ENCODE measurements at regions not wholly inside any gene's neighbourhood (a gene's known extent, or its start where the extent isn't known, plus 50 kb on each side); places are given as distances from the start of the nearest gene placed in this dataset.

DNA sequence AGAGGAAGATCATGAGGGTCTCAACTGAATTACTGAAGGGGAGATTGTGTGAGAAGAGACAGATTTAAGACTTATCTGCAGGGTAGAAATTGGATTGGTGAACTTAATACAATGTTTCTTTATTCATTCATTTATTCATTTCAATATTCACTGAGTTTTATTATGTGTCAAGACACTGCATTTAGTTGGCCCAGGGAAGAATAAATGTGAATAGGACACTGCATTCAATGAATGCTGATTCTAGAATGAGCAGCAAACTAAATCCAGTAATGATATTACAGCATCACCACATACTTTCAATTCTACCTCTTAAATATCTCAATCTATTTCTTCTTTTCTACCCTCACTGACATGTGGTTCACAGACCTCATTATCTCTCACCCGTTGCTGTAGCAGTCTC is 149.0 kb upstream of the TACR1 start:
- H3K4me2 ChIP-seq, result no peak overlapping the region
- TF ChIP-seq, protein P1, sequence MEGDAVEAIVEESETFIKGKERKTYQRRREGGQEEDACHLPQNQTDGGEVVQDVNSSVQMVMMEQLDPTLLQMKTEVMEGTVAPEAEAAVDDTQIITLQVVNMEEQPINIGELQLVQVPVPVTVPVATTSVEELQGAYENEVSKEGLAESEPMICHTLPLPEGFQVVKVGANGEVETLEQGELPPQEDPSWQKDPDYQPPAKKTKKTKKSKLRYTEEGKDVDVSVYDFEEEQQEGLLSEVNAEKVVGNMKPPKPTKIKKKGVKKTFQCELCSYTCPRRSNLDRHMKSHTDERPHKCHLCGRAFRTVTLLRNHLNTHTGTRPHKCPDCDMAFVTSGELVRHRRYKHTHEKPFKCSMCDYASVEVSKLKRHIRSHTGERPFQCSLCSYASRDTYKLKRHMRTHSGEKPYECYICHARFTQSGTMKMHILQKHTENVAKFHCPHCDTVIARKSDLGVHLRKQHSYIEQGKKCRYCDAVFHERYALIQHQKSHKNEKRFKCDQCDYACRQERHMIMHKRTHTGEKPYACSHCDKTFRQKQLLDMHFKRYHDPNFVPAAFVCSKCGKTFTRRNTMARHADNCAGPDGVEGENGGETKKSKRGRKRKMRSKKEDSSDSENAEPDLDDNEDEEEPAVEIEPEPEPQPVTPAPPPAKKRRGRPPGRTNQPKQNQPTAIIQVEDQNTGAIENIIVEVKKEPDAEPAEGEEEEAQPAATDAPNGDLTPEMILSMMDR (conservative IDR thresholded peaks at IDR 0.05; ENCODE audit: low read depth, low read length), result no peak
- no peaks in the 10 kb centered on the region for H3K4me1 ChIP-seq (ENCODE audit: low read depth, poor library complexity, severe bottlenecking)
- no peaks in the 10 kb centered on the region for H3K79me2 ChIP-seq (ENCODE audit: insufficient read depth, low read depth)
- H2AFZ ChIP-seq (ENCODE audit: low read depth), result no peak overlapping the region
- no peak overlapping the region for H3K4me3 ChIP-seq (IDR thresholded peaks at IDR 0.05; ENCODE audit: insufficient read depth, low read depth, low read length)
- no peak overlapping the region for H3K27ac ChIP-seq
- H3K36me3 ChIP-seq (ENCODE audit: insufficient read depth), result no peaks in the 10 kb centered on the region
- H4K20me1 ChIP-seq (ENCODE audit: insufficient read depth), result no peaks in the 10 kb centered on the region
- H3K9ac ChIP-seq, result no peak overlapping the region
- no peaks in the 10 kb centered on the region for H3K27me3 ChIP-seq (ENCODE audit: insufficient read depth, low read depth)

DNA sequence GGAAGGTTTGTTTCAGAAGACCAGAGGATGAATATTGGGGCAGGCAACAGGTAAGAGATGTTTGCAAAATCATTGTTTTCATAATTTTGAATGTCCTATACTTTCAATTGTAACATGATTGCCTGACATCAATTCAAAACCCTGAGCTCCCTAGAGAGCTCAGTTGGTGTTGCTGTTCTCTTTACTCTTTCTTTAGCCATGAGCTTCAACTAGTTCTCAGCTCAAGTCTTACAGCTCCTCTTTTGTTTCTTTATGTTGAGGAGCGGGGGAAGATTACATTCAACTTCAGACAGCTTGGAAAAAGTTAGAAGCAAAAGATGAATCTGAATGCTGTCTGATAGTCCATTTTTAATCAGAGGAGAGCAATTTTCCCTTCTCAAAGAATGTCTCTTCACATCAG is 144.8 kb upstream of the TACR1 start:
- Histone ChIP-seq H3K9ac (no peak overlapping the region), H3K4me1 (ENCODE audit: low read depth, poor library complexity, severe bottlenecking) (no peaks in the 10 kb centered on the region), H3K4me3 (IDR thresholded peaks at IDR 0.05; ENCODE audit: insufficient read depth, low read depth, low read length) (no peak overlapping the region), H3K27ac (no peak overlapping the region), H2AFZ (ENCODE audit: low read depth) (no peak overlapping the region), H3K79me2 (ENCODE audit: insufficient read depth, low read depth) (no peaks in the 10 kb centered on the region), H3K36me3 (ENCODE audit: insufficient read depth) (no peaks in the 10 kb centered on the region), H3K4me2 (no peak overlapping the region), H4K20me1 (ENCODE audit: insufficient read depth) (no peaks in the 10 kb centered on the region), H3K27me3 (ENCODE audit: insufficient read depth, low read depth) (no peaks in the 10 kb centered on the region)
- TF ChIP-seq, protein P1 (conservative IDR thresholded peaks at IDR 0.05; ENCODE audit: low read depth, low read length), result no peak

DNA sequence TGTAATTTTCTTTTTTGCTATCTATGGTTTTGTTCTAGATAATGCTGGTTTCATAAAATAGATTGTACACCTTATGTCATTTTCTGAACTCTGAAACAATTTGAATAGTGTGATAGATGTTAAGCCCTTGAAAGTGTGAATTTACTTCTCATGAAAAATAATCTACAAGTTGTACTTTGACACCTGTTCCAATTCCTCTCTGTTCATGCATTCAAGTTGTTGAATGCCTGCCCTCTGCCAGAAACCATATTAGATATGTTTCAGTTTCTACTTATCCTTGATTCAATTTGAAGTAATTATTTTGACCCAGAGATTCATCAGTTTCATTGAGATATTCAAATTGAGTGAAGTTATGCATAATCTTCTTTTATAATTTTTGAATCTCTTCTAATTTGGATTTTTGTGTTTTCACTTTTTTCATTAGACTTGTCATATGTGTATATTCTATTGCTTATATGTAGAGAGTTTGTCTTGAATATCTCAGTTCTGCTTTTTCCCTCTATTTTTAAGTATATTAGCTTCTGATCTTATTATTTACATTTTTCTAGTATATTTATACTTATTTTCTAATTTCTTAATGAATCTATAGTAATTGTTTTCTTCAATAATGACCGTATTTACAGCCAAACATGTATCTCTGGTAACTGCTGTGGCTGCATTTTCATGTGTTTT is 143.3 kb upstream of the TACR1 start:
- Histone ChIP-seq H3K4me2 (no peak overlapping the region), H3K27ac (no peak overlapping the region), H3K36me3 (ENCODE audit: insufficient read depth) (no peaks in the 10 kb centered on the region), H3K4me3 (IDR thresholded peaks at IDR 0.05; ENCODE audit: insufficient read depth, low read depth, low read length) (no peak overlapping the region), H4K20me1 (ENCODE audit: insufficient read depth) (no peaks in the 10 kb centered on the region), H3K27me3 (ENCODE audit: insufficient read depth, low read depth) (no peaks in the 10 kb centered on the region), H3K9ac (no peak overlapping the region), H3K4me1 (ENCODE audit: low read depth, poor library complexity, severe bottlenecking) (no peaks in the 10 kb centered on the region), H3K79me2 (ENCODE audit: insufficient read depth, low read depth) (no peaks in the 10 kb centered on the region), H2AFZ (ENCODE audit: low read depth) (no peak overlapping the region)
- TF ChIP-seq, protein P1 (conservative IDR thresholded peaks at IDR 0.05; ENCODE audit: low read depth, low read length), result no peak

DNA sequence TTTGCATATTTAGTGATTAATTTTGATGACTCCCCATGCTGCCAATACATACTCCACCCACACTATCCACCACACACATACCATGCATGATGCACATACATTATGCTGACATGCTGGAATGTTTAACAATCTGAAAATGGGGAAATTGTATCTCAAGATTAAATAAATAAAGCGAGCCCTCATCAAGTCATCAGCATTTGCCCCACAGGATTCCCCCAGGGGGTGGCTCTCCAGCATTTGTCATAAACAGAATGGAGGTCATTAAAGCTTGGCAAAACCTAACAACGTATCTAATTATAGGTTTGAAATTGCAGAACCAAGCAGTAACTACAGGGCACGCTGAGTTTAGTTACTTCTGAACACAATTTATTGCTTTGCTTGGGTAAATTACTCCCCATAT is 141.2 kb upstream of the TACR1 start:
- no peaks in the 10 kb centered on the region for H3K79me2 ChIP-seq (ENCODE audit: insufficient read depth, low read depth)
- no peak overlapping the region for H3K4me2 ChIP-seq
- H3K27me3 ChIP-seq (ENCODE audit: insufficient read depth, low read depth), result no peaks in the 10 kb centered on the region
- no peak overlapping the region for H3K27ac ChIP-seq
- no peaks in the 10 kb centered on the region for H4K20me1 ChIP-seq (ENCODE audit: insufficient read depth)
- TF ChIP-seq, protein P1 (conservative IDR thresholded peaks at IDR 0.05; ENCODE audit: low read depth, low read length), result no peak
- no peak overlapping the region for H3K4me3 ChIP-seq (IDR thresholded peaks at IDR 0.05; ENCODE audit: insufficient read depth, low read depth, low read length)
- H2AFZ ChIP-seq (ENCODE audit: low read depth), result no peak overlapping the region
- H3K36me3 ChIP-seq (ENCODE audit: insufficient read depth), result no peaks in the 10 kb centered on the region
- H3K9ac ChIP-seq, result no peak overlapping the region
- peaks cover 3% of the 10 kb centered on the region for H3K4me1 ChIP-seq (ENCODE audit: low read depth, poor library complexity, severe bottlenecking)

Measured in KMS-11 (cell line).